ENCODE measurements at regions not wholly inside any gene's neighbourhood (a gene's known extent, or its start where the extent isn't known, plus 50 kb on each side); places are given as distances from the start of the nearest gene placed in this dataset.

- TF ChIP-seq CTCF (IDR thresholded peaks at IDR 0.05): no peak
- TF ChIP-seq ZFX (IDR thresholded peaks at IDR 0.05; ENCODE audit: borderline replicate concordance): no peak
These were observed 323.8 kb upstream of the TNRC6C start for GRCh38 chr17:77634710-77635109.

Data from 22Rv1 (cell line).